Hepatocyte (in vitro differentiated cells): ENCODE measurements at regions not wholly inside any gene's neighbourhood (a gene's known extent, or its start where the extent isn't known, plus 50 kb on each side); places are given as distances from the start of the nearest gene placed in this dataset.

Experiments
- DNase-seq: peaks from one replicate; pipeline ENCODE4 v3.0.0-alpha.2; 2016; ENCODE audit warnings: low spot score
- H2AFZ ChIP-seq: fragments of 200-600 bp; sonication (generic); 2 replicates; pipeline ENCODE4 v1.6.0; 2016; ENCODE audit warnings: antibody characterized with exemption, mild to moderate bottlenecking
- H3K27ac ChIP-seq: fragments of 200-600 bp; sonication (generic); 2 replicates; pipeline ENCODE4 v1.5.1; 2016; ENCODE audit warnings: mild to moderate bottlenecking
- H3K27me3 ChIP-seq: fragments of 200-600 bp; sonication (generic); 2 replicates; pipeline ENCODE4 v1.6.1; 2016
- H3K36me3 ChIP-seq: fragments of 200-600 bp; sonication (generic); replicated peaks from 2 replicates; pipeline ENCODE4 v1.5.1; 2016; ENCODE audit warnings: low read depth; ENCODE audit not compliant: insufficient read depth
- H3K4me1 ChIP-seq: fragments of 200-600 bp; sonication (generic); 2 replicates; pipeline ENCODE4 v1.5.1; 2016; ENCODE audit warnings: mild to moderate bottlenecking, moderate library complexity; ENCODE audit not compliant: insufficient read depth
- H3K4me2 ChIP-seq: fragments of 200-600 bp; sonication (generic); 2 replicates; pipeline ENCODE4 v1.6.0; 2016
- H3K4me3 ChIP-seq: fragments of 200-600 bp; sonication (generic); 2 replicates; pipeline ENCODE4 v1.5.1; 2016; ENCODE audit warnings: mild to moderate bottlenecking
- H3K79me2 ChIP-seq: fragments of 200-600 bp; sonication (generic); 2 replicates; pipeline ENCODE4 v1.6.0; 2017; ENCODE audit warnings: mild to moderate bottlenecking
- H3K9me2 ChIP-seq: fragments of 200-600 bp; sonication (generic); replicated peaks from 2 replicates; pipeline ENCODE4 v1.6.0; 2017; ENCODE audit warnings: mild to moderate bottlenecking; ENCODE audit not compliant: insufficient read depth
- H3K9me3 ChIP-seq: fragments of 200-600 bp; sonication (generic); 2 replicates; pipeline ENCODE4 v1.5.1; 2016; ENCODE audit warnings: low read depth, mild to moderate bottlenecking
- H4K20me1 ChIP-seq: fragments of 200-600 bp; sonication (generic); 2 replicates; pipeline ENCODE4 v1.6.0; 2016; ENCODE audit warnings: mild to moderate bottlenecking; ENCODE audit not compliant: insufficient read depth, poor library complexity, severe bottlenecking
- CTCF ChIP-seq: fragments of 200-600 bp; sonication (generic); IDR thresholded peaks from 2 replicates; pipeline ENCODE4 v1.5.1; 2016; ENCODE audit warnings: antibody characterized with exemption, mild to moderate bottlenecking; ENCODE audit not compliant: poor library complexity
- EZH2 ChIP-seq: fragments of 200-600 bp; sonication (generic); IDR thresholded peaks from 2 replicates; pipeline ENCODE4 v1.6.1; 2016; ENCODE audit warnings: antibody characterized with exemption, mild to moderate bottlenecking, borderline replicate concordance
- EZH2phosphoT487 ChIP-seq: fragments of 200-600 bp; sonication (generic); IDR thresholded peaks from one replicate; pipeline ENCODE4 v1.6.1; 2018; ENCODE audit warnings: antibody characterized with exemption, mild to moderate bottlenecking, low read depth, moderate library complexity; ENCODE audit not compliant: unreplicated experiment, severe bottlenecking
- WGBS: methylation state at CpG from one replicate; pipeline ENCODE4 v1.1.6; 2016; ENCODE audit warnings: low lambda C conversion rate; ENCODE audit errors: missing lambda C conversion rate; 5-methylcytosine and 5-hydroxymethylcytosine counted together

- no peak overlapping the region for H3K4me3 ChIP-seq
These were observed 473.0 kb downstream of the FAT4 start for GRCh38 chr4:125787707-125788106.

GRCh38 chr4:125789023-125789422, 474.3 kb downstream of the FAT4 start:
- no peak overlapping the region for H3K27ac ChIP-seq
- no peaks in the 10 kb centered on the region for H3K79me2 ChIP-seq
- H3K4me3 ChIP-seq = no peak overlapping the region
- no peaks in the 10 kb centered on the region for H3K9me2 ChIP-seq
- H3K27me3 ChIP-seq = no peaks in the 10 kb centered on the region
- no peaks in the 10 kb centered on the region for H3K9me3 ChIP-seq
- H3K4me2 ChIP-seq = no peak overlapping the region
- no peak overlapping the region for H2AFZ ChIP-seq
- DNase-seq = no peak
- no peak for TF ChIP-seq CTCF
- no peak for TF ChIP-seq EZH2phosphoT487
- TF ChIP-seq EZH2 = no peak
- no peaks in the 10 kb centered on the region for H3K36me3 ChIP-seq
- H3K4me1 ChIP-seq = no peaks in the 10 kb centered on the region
- no peaks in the 10 kb centered on the region for H4K20me1 ChIP-seq

More at GRCh38 chr4:125787707-125788106, 473.0 kb downstream of the FAT4 start:
- Histone ChIP-seq H3K9me3 (no peaks in the 10 kb centered on the region), H3K9me2 (no peaks in the 10 kb centered on the region), H3K4me2 (no peak overlapping the region), H3K27ac (no peak overlapping the region), H4K20me1 (no peaks in the 10 kb centered on the region), H3K36me3 (no peaks in the 10 kb centered on the region), H3K4me1 (no peaks in the 10 kb centered on the region), H3K79me2 (no peaks in the 10 kb centered on the region), H3K27me3 (no peaks in the 10 kb centered on the region), H2AFZ (no peak overlapping the region)
- TF ChIP-seq CTCF = no peak
- no peak for TF ChIP-seq EZH2phosphoT487
- no peak for TF ChIP-seq EZH2
- DNase-seq = no peak

GRCh38 chr4:125791896-125792295, 477.1 kb downstream of the FAT4 start:
- WGBS = 97% methylated on average over 2 of the region's 2 CpGs
- Histone ChIP-seq H4K20me1 (no peaks in the 10 kb centered on the region), H3K79me2 (no peaks in the 10 kb centered on the region), H3K9me3 (no peaks in the 10 kb centered on the region), H3K4me1 (no peaks in the 10 kb centered on the region), H3K4me3 (no peak overlapping the region), H3K4me2 (no peak overlapping the region), H3K27me3 (no peaks in the 10 kb centered on the region), H3K27ac (no peak overlapping the region), H3K9me2 (no peaks in the 10 kb centered on the region), H3K36me3 (no peaks in the 10 kb centered on the region), H2AFZ (no peak overlapping the region)
- TF ChIP-seq CTCF (no peak), EZH2 (no peak), EZH2phosphoT487 (no peak)
- no peak for DNase-seq

GRCh38 chr4:125794989-125795388, 480.2 kb downstream of the FAT4 start:
- Histone ChIP-seq H3K4me1 (no peaks in the 10 kb centered on the region), H4K20me1 (no peaks in the 10 kb centered on the region), H3K79me2 (no peaks in the 10 kb centered on the region), H3K9me2 (no peaks in the 10 kb centered on the region), H3K27ac (no peak overlapping the region), H3K27me3 (no peaks in the 10 kb centered on the region), H3K36me3 (no peaks in the 10 kb centered on the region), H2AFZ (no peak overlapping the region), H3K9me3 (no peaks in the 10 kb centered on the region), H3K4me2 (no peak overlapping the region), H3K4me3 (no peak overlapping the region)
- no peak for DNase-seq
- WGBS = 59% methylated on average over 1 of the region's 1 CpG
- TF ChIP-seq EZH2phosphoT487 = no peak
